ENCODE measurements at regions not wholly inside any gene's neighbourhood (a gene's known extent, or its start where the extent isn't known, plus 50 kb on each side); places are given as distances from the start of the nearest gene placed in this dataset.

GRCh38 chrX:122092360-122092759 is 1045.0 kb downstream of the GLUD2 start:
- no peak for TF ChIP-seq EZH2 (IDR thresholded peaks at IDR 0.05; ENCODE audit: borderline replicate concordance, low read depth, low read length, severe bottlenecking)
- no peak for TF ChIP-seq CTCF (IDR thresholded peaks at IDR 0.05; ENCODE audit: borderline replicate concordance, extremely low read depth, low read length, poor library complexity, severe bottlenecking)

Data from DND-41 (cell line).